IMR-90 (cell line): ENCODE measurements at regions not wholly inside any gene's neighbourhood (a gene's known extent, or its start where the extent isn't known, plus 50 kb on each side); places are given as distances from the start of the nearest gene placed in this dataset.

Source experiments
- ATAC-seq: fragments of 200-7000 bp; cut with Tn5 transposase; 2 replicates; pipeline ENCODE4 v1.9.1; 2020; ENCODE audit warnings: low read depth, mild to moderate bottlenecking, moderate library complexity
- BruUV-seq: library from RNA; stranded (reverse); fragments of 400-500 nt; replicated peaks from 2 replicates; lab custom pipeline; 2021; lab: Mats Ljungman, UMichigan
- CTCF ChIA-PET: fragments of 300-600 bp; formaldehyde crosslinking; extraction: SDS; loops from one replicate; lab custom pipeline; 2021; ENCODE audit warnings: antibody characterized with exemption; lab: Yijun Ruan, JAX
- POLR2A ChIA-PET: fragments of 300-600 bp; sonication (Branson Sonifier 250); formaldehyde crosslinking; loops from one replicate; lab custom pipeline; 2022; ENCODE audit warnings: antibody characterized with exemption; ENCODE audit not compliant: unreplicated experiment; lab: Charles Lee
- DNase-seq: peaks from one replicate; pipeline ENCODE4 v3.0.0; 2013
- H2AFZ ChIP-seq: replicated peaks from 2 replicates; pipeline ENCODE3; 2013; ENCODE audit warnings: low read length, mild to moderate bottlenecking; ENCODE audit not compliant: poor library complexity
- H2AK5ac ChIP-seq: 2 replicates; pipeline ENCODE4 v1.6.1; 2013; ENCODE audit warnings: low read depth, low read length, inconsistent platforms
- H2AK9ac ChIP-seq: replicated peaks from 2 replicates; pipeline ENCODE3; 2013; ENCODE audit warnings: mild to moderate bottlenecking, low read depth, low read length, moderate library complexity; ENCODE audit not compliant: poor library complexity
- H2BK120ac ChIP-seq: 2 replicates; pipeline ENCODE4 v1.6.1; 2013; ENCODE audit warnings: low read depth, low read length, inconsistent platforms
- H2BK15ac ChIP-seq: 3 replicates; pipeline ENCODE4 v1.6.1; 2013; ENCODE audit warnings: low read depth, low read length, inconsistent platforms
- H2BK20ac ChIP-seq: 2 replicates; pipeline ENCODE4 v1.6.1; 2013; ENCODE audit warnings: low read depth, mild to moderate bottlenecking, inconsistent platforms, low read length, moderate library complexity
- H2BK5ac ChIP-seq: 2 replicates; pipeline ENCODE4 v1.6.1; 2013; ENCODE audit warnings: mild to moderate bottlenecking, low read depth, low read length, inconsistent platforms; ENCODE audit not compliant: poor library complexity, severe bottlenecking
- H3K14ac ChIP-seq: replicated peaks from 2 replicates; pipeline ENCODE4 v1.6.1; 2013; ENCODE audit warnings: low read depth, low read length, inconsistent platforms
- H3K18ac ChIP-seq: 2 replicates; pipeline ENCODE4 v1.6.1; 2013; ENCODE audit warnings: low read depth, low read length, control low read depth
- H3K23ac ChIP-seq: 2 replicates; pipeline ENCODE4 v1.6.1; 2013; ENCODE audit warnings: low read depth, low read length, inconsistent platforms
- H3K27ac ChIP-seq: 2 replicates; pipeline ENCODE4 v1.5.1; 2013; ENCODE audit warnings: mild to moderate bottlenecking, control low read depth, low read length; ENCODE audit not compliant: insufficient read depth
- H3K27me3 ChIP-seq: 2 replicates; pipeline ENCODE4 v1.6.1; 2013; ENCODE audit warnings: low read length; ENCODE audit not compliant: control insufficient read depth, insufficient read depth
- H3K36me3 ChIP-seq: 2 replicates; pipeline ENCODE4 v1.6.1; 2013; ENCODE audit warnings: low read length, mixed read lengths; ENCODE audit not compliant: control insufficient read depth, insufficient read depth
- H3K4ac ChIP-seq: 2 replicates; pipeline ENCODE4 v1.6.1; 2013; ENCODE audit warnings: low read depth, low read length, inconsistent platforms
- H3K4me1 ChIP-seq: 2 replicates; pipeline ENCODE4 v1.6.1; 2013; ENCODE audit warnings: low read length, mixed read lengths; ENCODE audit not compliant: control insufficient read depth, insufficient read depth
- H3K4me2 ChIP-seq: 2 replicates; pipeline ENCODE4 v1.6.1; 2013; ENCODE audit warnings: low read depth, mild to moderate bottlenecking, control low read depth, low read length, moderate library complexity
- H3K4me3 ChIP-seq: 2 replicates; pipeline ENCODE4 v1.5.1; 2013; ENCODE audit warnings: low read depth, mild to moderate bottlenecking, control low read depth, low read length, moderate library complexity; ENCODE audit not compliant: insufficient read depth
- H3K56ac ChIP-seq: 2 replicates; pipeline ENCODE4 v1.6.1; 2013; ENCODE audit warnings: low read length, inconsistent platforms; ENCODE audit not compliant: insufficient read depth; ENCODE audit errors: extremely low read depth
- H3K79me1 ChIP-seq, 2 experiments: 2 replicates each; pipeline ENCODE4 v1.6.1; 2013; ENCODE audit warnings: low read length in 2 of 2, inconsistent platforms in 1 of 2, low read depth in 1 of 2
- H3K9ac ChIP-seq: 2 replicates; pipeline ENCODE4 v1.6.1; 2013; ENCODE audit warnings: low read depth, low read length, control low read depth
- H3K9me1 ChIP-seq: 2 replicates; pipeline ENCODE4 v1.6.1; 2013; ENCODE audit warnings: low read length, inconsistent platforms; ENCODE audit not compliant: insufficient read depth
- H3K9me3 ChIP-seq: 2 replicates; pipeline ENCODE4 v1.6.1; 2013; ENCODE audit warnings: low read length; ENCODE audit not compliant: control insufficient read depth, insufficient read depth
- H4K20me1 ChIP-seq: 2 replicates; pipeline ENCODE4 v1.6.1; 2013; ENCODE audit warnings: low read length, inconsistent platforms; ENCODE audit not compliant: insufficient read depth
- H4K5ac ChIP-seq: 2 replicates; pipeline ENCODE4 v1.6.1; 2013; ENCODE audit warnings: mild to moderate bottlenecking, low read depth, low read length, control low read depth
- H4K8ac ChIP-seq, 2 experiments: 2 replicates each; pipeline ENCODE4 v1.6.1; 2013; ENCODE audit warnings: low read depth in 2 of 2, low read length in 2 of 2, control low read depth in 1 of 2, inconsistent platforms in 1 of 2
- H4K91ac ChIP-seq: 2 replicates; pipeline ENCODE4 v1.6.1; 2013; ENCODE audit warnings: low read depth, low read length, inconsistent platforms; ENCODE audit not compliant: insufficient read depth
- CTCF ChIP-seq: conservative IDR thresholded peaks from 2 replicates; pipeline ENCODE4 v1.5.1; 2012; ENCODE audit warnings: mild to moderate bottlenecking, low read depth, low read length, improper control_type of control experiment
- ELK1 ChIP-seq: fragments of 150-350 bp; IDR thresholded peaks from 2 replicates; pipeline ENCODE4 v1.6.1; 2016; ENCODE audit warnings: low read depth, mild to moderate bottlenecking, low read length, moderate library complexity, borderline replicate concordance
- MAZ ChIP-seq: IDR thresholded peaks from 2 replicates; pipeline ENCODE4 v1.6.1; 2012; ENCODE audit warnings: low read depth, mild to moderate bottlenecking, low read length, improper control_type of control experiment, moderate library complexity, borderline replicate concordance
- NFE2L2 ChIP-seq: fragments of 150-350 bp; IDR thresholded peaks from 2 replicates; pipeline ENCODE4 v1.6.1; 2016; ENCODE audit warnings: low read depth, mild to moderate bottlenecking, low read length
- POLR2A ChIP-seq: IDR thresholded peaks from 2 replicates; pipeline ENCODE4 v1.6.1; 2012; ENCODE audit warnings: mild to moderate bottlenecking, low read depth, low read length
- SMC3 ChIP-seq: fragments of 150-350 bp; IDR thresholded peaks from 2 replicates; pipeline ENCODE4 v1.6.1; 2016; ENCODE audit warnings: low read depth, mild to moderate bottlenecking, antibody characterized with exemption, low read length, moderate library complexity
- WGBS, 2 experiments: methylation state at CpG; one replicate each; pipeline versions ENCODE4 v1.1.5 to v1.1.7; 2013; ENCODE audit warnings: missing lambda C conversion rate in 2 of 2; ENCODE audit not compliant: insufficient read length in 1 of 2; ENCODE audit errors: extremely low coverage in 2 of 2; 5-methylcytosine and 5-hydroxymethylcytosine counted together
- dilution Hi-C: fragments of 300-500 bp; cut with HindIII; formaldehyde crosslinking; loops from one replicate; pipeline ENCODE4 v1.14.3; 2018; ENCODE audit warnings: low sequenced_read_pairs; ENCODE audit not compliant: unreplicated experiment
- in situ Hi-C: fragments of 300-500 bp; cut with MboI; formaldehyde crosslinking; loops from 3 replicates; pipeline ENCODE4 v1.14.3; 2019; ENCODE audit warnings: low sequenced_read_pairs, inconsistent platforms, mixed read lengths
- intact Hi-C: fragments of 100-400 bp; cut with micrococcal nuclease; formaldehyde crosslinking; loops from 2 replicates; pipeline ENCODE4 v1.10.0; 2022

- no peak overlapping the region for H4K5ac ChIP-seq
- no peak overlapping the region for H2BK120ac ChIP-seq
- H3K23ac ChIP-seq, result no peak overlapping the region
- H3K79me1 ChIP-seq, result no peaks in the 10 kb centered on the region
- no peak overlapping the region for H2BK15ac ChIP-seq
- H3K36me3 ChIP-seq, result no peaks in the 10 kb centered on the region
- H3K9me1 ChIP-seq, result no peaks in the 10 kb centered on the region
- intact Hi-C loops, result no loop called here
- H3K27me3 ChIP-seq, result no peaks in the 10 kb centered on the region
- in situ Hi-C loops, result no loop called here
- H2BK20ac ChIP-seq, result no peak overlapping the region
- H3K56ac ChIP-seq, result no peak overlapping the region
- dilution Hi-C loops, result no loop called here
- H3K4me2 ChIP-seq, result no peak overlapping the region
- WGBS, 2 experiments, result no CpG with 5 or more reads among the region's 4 CpGs
- no peak for TF ChIP-seq CTCF
- no peak for TF ChIP-seq ELK1
- TF ChIP-seq MAZ, result no peak
- TF ChIP-seq NFE2L2, result no peak
- no peak for TF ChIP-seq SMC3
- no peak for TF ChIP-seq POLR2A
- H2AFZ ChIP-seq, result no peak overlapping the region
- ATAC-seq (no peak), DNase-seq (no peak)
- peaks cover 2% of the 10 kb centered on the region; the same call in 1 of the 2 replicates for H3K9me3 ChIP-seq
- ChIA-PET POLR2A (no interaction called here), CTCF (no interaction called here)
- H3K4me1 ChIP-seq, result no peaks in the 10 kb centered on the region
- no peak overlapping the region for H3K4me3 ChIP-seq
- H3K4ac ChIP-seq, result no peak overlapping the region
- H3K18ac ChIP-seq, result no peak overlapping the region
- H2BK5ac ChIP-seq, result no peak overlapping the region
- H4K20me1 ChIP-seq, result no peaks in the 10 kb centered on the region
- no peak overlapping the region for H2AK9ac ChIP-seq
- no peak overlapping the region for H4K91ac ChIP-seq
- no peak overlapping the region for H3K14ac ChIP-seq
- H4K8ac ChIP-seq, result no peak overlapping the region
- no TSS peak for BruUV-seq
- no peak overlapping the region for H3K27ac ChIP-seq
- H2AK5ac ChIP-seq, result no peak overlapping the region
- H3K9ac ChIP-seq, result no peak overlapping the region
These were observed 72.2 kb upstream of the DACH1 start for GRCh38 chr13:71939186-71939585.
